BJ (cell line): ENCODE measurements at regions not wholly inside any gene's neighbourhood (a gene's known extent, or its start where the extent isn't known, plus 50 kb on each side); places are given as distances from the start of the nearest gene placed in this dataset.

Experiments used
- CTCF ChIA-PET: fragments of 350-600 bp; formaldehyde crosslinking; extraction: SDS; loops from one replicate; lab custom pipeline; 2021; ENCODE audit warnings: antibody characterized with exemption, inconsistent platforms; lab: Yijun Ruan, JAX
- POLR2A ChIA-PET: fragments of 300-600 bp; sonication (Branson Sonifier 250); formaldehyde crosslinking; extraction: SDS; loops from one replicate; lab custom pipeline; 2021; ENCODE audit warnings: antibody characterized with exemption; lab: Charles Lee
- DNase-seq: peaks from one replicate; pipeline ENCODE4 v3.0.0-alpha.2; 2011; ENCODE audit warnings: low read depth
- H3K27me3 ChIP-seq: 2 replicates; pipeline ENCODE4 v1.6.0; 2011; ENCODE audit warnings: low read length; ENCODE audit not compliant: control insufficient read depth, insufficient read depth
- H3K36me3 ChIP-seq: 2 replicates; pipeline ENCODE4 v1.5.1; 2011; ENCODE audit warnings: low read length; ENCODE audit not compliant: control insufficient read depth, insufficient read depth
- H3K4me3 ChIP-seq: 2 replicates; pipeline ENCODE4 v1.5.1; 2011; ENCODE audit warnings: low read depth, mild to moderate bottlenecking, control low read depth, low read length
- CTCF ChIP-seq: IDR thresholded peaks from 2 replicates; pipeline ENCODE4 v1.5.1; 2011; ENCODE audit warnings: low read depth, mild to moderate bottlenecking, control low read depth, inconsistent platforms, low read length, moderate library complexity; ENCODE audit not compliant: insufficient read depth

- ChIA-PET POLR2A (no interaction called here), CTCF (interaction anchor here (0.6 kb wide), 1 partner anchor 100 kb away, joined by 3 read pairs; no protein-coding TSS in a partner anchor)
- no peaks in the 10 kb centered on the region for H3K36me3 ChIP-seq
- no peaks in the 10 kb centered on the region for H3K27me3 ChIP-seq
- no peak for DNase-seq
- TF ChIP-seq CTCF = no peak
- H3K4me3 ChIP-seq = no peak overlapping the region
These were observed 1534.0 kb downstream of the PCDH7 start for GRCh38 chr4:32254216-32254615.

- H3K4me3 ChIP-seq = no peak overlapping the region
- no peak for DNase-seq
- H3K27me3 ChIP-seq = no peaks in the 10 kb centered on the region
- POLR2A ChIA-PET = no interaction called here
- no peaks in the 10 kb centered on the region for H3K36me3 ChIP-seq
- CTCF ChIA-PET = no interaction called here
- TF ChIP-seq CTCF = no peak
These were observed 1538.8 kb downstream of the PCDH7 start for GRCh38 chr4:32258986-32259385.

- no peak for TF ChIP-seq CTCF
- DNase-seq = no peak
- POLR2A ChIA-PET = no interaction called here
- H3K27me3 ChIP-seq = no peaks in the 10 kb centered on the region
- H3K36me3 ChIP-seq = no peaks in the 10 kb centered on the region
- no peak overlapping the region for H3K4me3 ChIP-seq
- CTCF ChIA-PET = no interaction called here
These were observed 1541.0 kb downstream of the PCDH7 start for GRCh38 chr4:32261196-32261595.

GRCh38 chr4:32268863-32269262 is 1548.7 kb downstream of the PCDH7 start:
- ChIA-PET POLR2A (no interaction called here), CTCF (no interaction called here)
- Histone ChIP-seq H3K36me3 (no peaks in the 10 kb centered on the region), H3K4me3 (no peak overlapping the region), H3K27me3 (no peaks in the 10 kb centered on the region)
- DNase-seq = no peak
- no peak for TF ChIP-seq CTCF

- ChIA-PET POLR2A (no interaction called here), CTCF (no interaction called here)
These were observed 1569.9 kb downstream of the PCDH7 start for GRCh38 chr4:32290102-32290501.

More at GRCh38 chr4:32290102-32290501, 1569.9 kb downstream of the PCDH7 start:
- H3K36me3 ChIP-seq = no peaks in the 10 kb centered on the region
- DNase-seq = no peak
- no peak for TF ChIP-seq CTCF
- no peak overlapping the region for H3K4me3 ChIP-seq
- no peaks in the 10 kb centered on the region for H3K27me3 ChIP-seq
